ENCODE measurements at regions not wholly inside any gene's neighbourhood (a gene's known extent, or its start where the extent isn't known, plus 50 kb on each side); places are given as distances from the start of the nearest gene placed in this dataset.

GRCh38 chr1:17999884-18000283, 107.7 kb upstream of the IGSF21 start:
- Histone ChIP-seq H3K4me1 (no peaks in the 10 kb centered on the region), H3K36me3 (no peaks in the 10 kb centered on the region), H3K4me3 (ENCODE audit: low read depth, low read length) (no peak overlapping the region), H3K27me3 (no peaks in the 10 kb centered on the region), H3K9me3 (no peaks in the 10 kb centered on the region)
- DNase-seq: no peak
- TF ChIP-seq CTCF (IDR thresholded peaks at IDR 0.05; ENCODE audit: low read depth, low read length): no peak

GRCh38 chr1:18001725-18002124, 105.9 kb upstream of the IGSF21 start:
- no peak for TF ChIP-seq CTCF (IDR thresholded peaks at IDR 0.05; ENCODE audit: low read depth, low read length)
- DNase-seq: no peak
- no peaks in the 10 kb centered on the region for H3K9me3 ChIP-seq
- H3K36me3 ChIP-seq: no peaks in the 10 kb centered on the region
- H3K27me3 ChIP-seq: no peaks in the 10 kb centered on the region
- no peak overlapping the region for H3K4me3 ChIP-seq (ENCODE audit: low read depth, low read length)
- no peaks in the 10 kb centered on the region for H3K4me1 ChIP-seq

GRCh38 chr1:18004278-18004677, 103.3 kb upstream of the IGSF21 start:
- no peak for TF ChIP-seq CTCF (IDR thresholded peaks at IDR 0.05; ENCODE audit: low read depth, low read length)
- Histone ChIP-seq H3K36me3 (no peaks in the 10 kb centered on the region), H3K27me3 (no peaks in the 10 kb centered on the region), H3K4me3 (ENCODE audit: low read depth, low read length) (no peak overlapping the region), H3K4me1 (no peaks in the 10 kb centered on the region), H3K9me3 (no peaks in the 10 kb centered on the region)
- no peak for DNase-seq

GRCh38 chr1:18005238-18005637, 102.4 kb upstream of the IGSF21 start:
- no peak for DNase-seq
- no peaks in the 10 kb centered on the region for H3K36me3 ChIP-seq
- TF ChIP-seq CTCF (IDR thresholded peaks at IDR 0.05; ENCODE audit: low read depth, low read length): no peak
- H3K4me1 ChIP-seq: no peaks in the 10 kb centered on the region
- H3K27me3 ChIP-seq: no peaks in the 10 kb centered on the region
- no peaks in the 10 kb centered on the region for H3K9me3 ChIP-seq
- no peak overlapping the region for H3K4me3 ChIP-seq (ENCODE audit: low read depth, low read length)

- Histone ChIP-seq H3K4me1 (no peaks in the 10 kb centered on the region), H3K27me3 (no peaks in the 10 kb centered on the region), H3K9me3 (no peaks in the 10 kb centered on the region), H3K36me3 (no peaks in the 10 kb centered on the region), H3K4me3 (ENCODE audit: low read depth, low read length) (no peak overlapping the region)
- DNase-seq: no peak
- TF ChIP-seq CTCF (IDR thresholded peaks at IDR 0.05; ENCODE audit: low read depth, low read length): no peak
Observed at GRCh38 chr1:18007391-18008041, 100.1 kb upstream of the IGSF21 start.

- Histone ChIP-seq H3K36me3 (no peaks in the 10 kb centered on the region), H3K4me3 (ENCODE audit: low read depth, low read length) (no peak overlapping the region), H3K27me3 (no peaks in the 10 kb centered on the region), H3K9me3 (no peaks in the 10 kb centered on the region), H3K4me1 (no peaks in the 10 kb centered on the region)
- no peak for TF ChIP-seq CTCF (IDR thresholded peaks at IDR 0.05; ENCODE audit: low read depth, low read length)
- no peak for DNase-seq
Observed at GRCh38 chr1:18008081-18008480, 99.5 kb upstream of the IGSF21 start.
